CD4-positive, alpha-beta T cell (primary cell): ENCODE measurements at regions not wholly inside any gene's neighbourhood (a gene's known extent, or its start where the extent isn't known, plus 50 kb on each side); places are given as distances from the start of the nearest gene placed in this dataset.

ENCODE experiments used
- ATAC-seq: fragments of 200-7000 bp; cut with Tn5 transposase; one replicate; pipeline ENCODE4 v1.10.0; 2022; ENCODE audit warnings: mild to moderate bottlenecking; ENCODE audit not compliant: poor library complexity
- CTCF ChIA-PET: fragments of 350-600 bp; sonication (Branson Sonifier 250); formaldehyde crosslinking; loops from one replicate; lab custom pipeline; 2021; ENCODE audit warnings: antibody characterized with exemption, inconsistent platforms; lab: Charles Lee
- POLR2A ChIA-PET: fragments of 350-600 bp; sonication (Branson Sonifier 250); formaldehyde crosslinking; loops from one replicate; lab custom pipeline; 2021; ENCODE audit warnings: antibody characterized with exemption, inconsistent platforms; lab: Charles Lee
- DNase-seq, 14 experiments: peaks; one replicate each; pipeline ENCODE4 v3.0.0-alpha.2; 2013 to 2020; ENCODE audit warnings: mixed read lengths in 2 of 14
- H3K27ac ChIP-seq, 2 donors: one replicate each; pipeline versions ENCODE4 v1.5.1 to v1.7.0; 2013; ENCODE audit warnings: low read length in 2 of 2, low read depth in 1 of 2, mild to moderate bottlenecking in 1 of 2
- H3K27me3 ChIP-seq, 2 experiments: 1 replicate in 1 of 2; 2 replicates in 1 of 2; pipeline versions ENCODE4 v1.6.1 to v1.7.0; 2013; ENCODE audit warnings: low read length in 2 of 2, control low read depth in 1 of 2, mild to moderate bottlenecking in 1 of 2, moderate library complexity in 1 of 2; ENCODE audit not compliant: insufficient read depth in 2 of 2, control insufficient read depth in 1 of 2
- H3K36me3 ChIP-seq: one replicate; pipeline ENCODE4 v1.6.1; 2013; ENCODE audit warnings: low read length, control low read depth; ENCODE audit not compliant: insufficient read depth
- H3K4me1 ChIP-seq: one replicate; pipeline ENCODE4 v1.6.1; 2013; ENCODE audit warnings: low read length, control low read depth; ENCODE audit not compliant: insufficient read depth
- H3K4me3 ChIP-seq: one replicate; pipeline ENCODE4 v1.5.1; 2013; ENCODE audit warnings: mild to moderate bottlenecking, low read length, moderate library complexity
- H3K9me3 ChIP-seq, 2 experiments: 1 replicate in 1 of 2; 2 replicates in 1 of 2; pipeline versions ENCODE4 v1.6.1 to v1.7.0; 2013; ENCODE audit warnings: low read length in 2 of 2, mild to moderate bottlenecking in 2 of 2, control low read depth in 1 of 2, moderate library complexity in 1 of 2; ENCODE audit not compliant: control insufficient read depth in 1 of 2, insufficient read depth in 1 of 2
- H3K27ac Mint-ChIP-seq: one replicate; pipeline ENCODE4 v1.8.0; 2020; ENCODE audit warnings: mixed read lengths
- H3K27me3 Mint-ChIP-seq: one replicate; pipeline ENCODE4 v1.8.0; 2021; ENCODE audit warnings: mixed read lengths
- H3K36me3 Mint-ChIP-seq: one replicate; pipeline ENCODE4 v1.8.0; 2021; ENCODE audit warnings: low read depth, mixed read lengths
- H3K4me1 Mint-ChIP-seq: one replicate; pipeline ENCODE4 v1.8.0; 2021; ENCODE audit warnings: low read depth, mixed read lengths
- H3K4me3 Mint-ChIP-seq: one replicate; pipeline ENCODE4 v1.8.0; 2020; ENCODE audit warnings: mild to moderate bottlenecking, mixed read lengths
- H3K9me3 Mint-ChIP-seq: one replicate; pipeline ENCODE4 v1.8.0; 2020; ENCODE audit warnings: mixed read lengths
- intact Hi-C, 2 experiments: fragments of 100-400 bp; cut with DNase I in 1 of 2; cut with micrococcal nuclease in 1 of 2; formaldehyde crosslinking; loops; one replicate each; pipeline versions ENCODE4 v1.15.1 to v1.9.0; 2023 to 2025; cut with DNase I, micrococcal nuclease
- TF ChIP-seq, protein P1 (sequence below): fragments of 200-600 bp; IDR thresholded peaks from one replicate; pipeline ENCODE4 v1.8.0; 2022; ENCODE audit warnings: antibody characterized with exemption, mild to moderate bottlenecking

DNA sequence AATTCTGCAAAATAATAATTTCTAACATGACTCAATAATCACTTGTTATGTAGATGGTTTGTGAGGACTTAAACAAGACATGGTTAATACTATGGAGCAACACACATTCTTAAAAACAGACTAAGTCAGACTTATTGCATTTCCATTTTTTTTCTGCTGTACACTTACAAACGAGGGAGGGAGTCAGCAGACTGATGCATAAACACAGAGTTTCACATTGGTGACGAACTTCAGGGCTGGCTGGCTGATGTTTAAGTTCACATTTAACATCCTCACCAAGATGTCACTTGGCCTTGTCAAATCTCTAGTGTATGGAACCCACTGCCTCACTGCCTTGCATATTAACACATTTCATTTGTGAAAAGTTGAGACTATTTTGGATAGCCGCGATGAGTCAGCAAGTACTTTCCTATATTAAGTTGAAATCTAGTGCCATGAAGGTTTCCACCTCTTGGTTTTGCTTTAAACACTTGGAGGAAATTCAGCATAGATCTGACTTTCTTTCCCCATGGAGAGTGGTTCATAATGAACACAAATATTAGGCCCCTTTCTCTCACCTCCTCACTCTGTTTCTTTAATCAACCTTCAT, 337.5 kb upstream of the RUNX1 start:
- DNase-seq: no peak
- ChIA-PET POLR2A (no interaction called here), CTCF (no interaction called here)
- Histone ChIP-seq H3K27ac (no peak overlapping the region), H3K27me3 (no peaks in the 10 kb centered on the region), H3K4me1 (no peaks in the 10 kb centered on the region), H3K36me3 (no peaks in the 10 kb centered on the region), H3K9me3 (no peaks in the 10 kb centered on the region), H3K4me3 (no peak overlapping the region)
- intact Hi-C loops: no loop called here
- H3K27me3 Mint-ChIP-seq: no peaks in the 10 kb centered on the region
- no peaks in the 10 kb centered on the region for H3K36me3 Mint-ChIP-seq
- TF ChIP-seq, protein P1, sequence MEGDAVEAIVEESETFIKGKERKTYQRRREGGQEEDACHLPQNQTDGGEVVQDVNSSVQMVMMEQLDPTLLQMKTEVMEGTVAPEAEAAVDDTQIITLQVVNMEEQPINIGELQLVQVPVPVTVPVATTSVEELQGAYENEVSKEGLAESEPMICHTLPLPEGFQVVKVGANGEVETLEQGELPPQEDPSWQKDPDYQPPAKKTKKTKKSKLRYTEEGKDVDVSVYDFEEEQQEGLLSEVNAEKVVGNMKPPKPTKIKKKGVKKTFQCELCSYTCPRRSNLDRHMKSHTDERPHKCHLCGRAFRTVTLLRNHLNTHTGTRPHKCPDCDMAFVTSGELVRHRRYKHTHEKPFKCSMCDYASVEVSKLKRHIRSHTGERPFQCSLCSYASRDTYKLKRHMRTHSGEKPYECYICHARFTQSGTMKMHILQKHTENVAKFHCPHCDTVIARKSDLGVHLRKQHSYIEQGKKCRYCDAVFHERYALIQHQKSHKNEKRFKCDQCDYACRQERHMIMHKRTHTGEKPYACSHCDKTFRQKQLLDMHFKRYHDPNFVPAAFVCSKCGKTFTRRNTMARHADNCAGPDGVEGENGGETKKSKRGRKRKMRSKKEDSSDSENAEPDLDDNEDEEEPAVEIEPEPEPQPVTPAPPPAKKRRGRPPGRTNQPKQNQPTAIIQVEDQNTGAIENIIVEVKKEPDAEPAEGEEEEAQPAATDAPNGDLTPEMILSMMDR: no peak
- no peaks in the 10 kb centered on the region for H3K9me3 Mint-ChIP-seq
- H3K27ac Mint-ChIP-seq: no peak overlapping the region
- no peak overlapping the region for H3K4me3 Mint-ChIP-seq
- no peaks in the 10 kb centered on the region for H3K4me1 Mint-ChIP-seq
- no peak for ATAC-seq

DNA sequence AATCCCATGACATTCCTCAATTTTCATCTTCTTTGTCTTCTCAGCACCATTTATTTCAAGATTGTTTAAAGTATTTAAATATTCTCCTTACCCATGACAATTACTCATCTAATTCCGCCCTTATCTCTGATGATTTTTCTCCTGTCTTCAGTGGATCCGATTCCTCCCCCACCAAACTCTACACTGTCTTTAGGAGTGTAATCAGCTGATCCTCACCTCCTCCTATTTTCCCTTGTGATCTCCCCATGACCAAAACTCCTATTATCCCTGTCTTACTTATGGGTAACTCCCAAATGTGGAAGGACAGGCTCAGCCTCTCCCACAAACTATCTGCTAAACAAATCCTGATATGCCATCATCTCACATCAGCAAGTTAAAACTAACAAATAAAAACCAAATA, 335.3 kb upstream of the RUNX1 start:
- ATAC-seq: no peak
- Mint-ChIP-seq H3K9me3 (no peaks in the 10 kb centered on the region), H3K36me3 (no peaks in the 10 kb centered on the region), H3K4me3 (no peak overlapping the region), H3K27ac (no peak overlapping the region), H3K4me1 (no peaks in the 10 kb centered on the region), H3K27me3 (no peaks in the 10 kb centered on the region)
- Histone ChIP-seq H3K4me1 (no peaks in the 10 kb centered on the region), H3K4me3 (no peak overlapping the region), H3K36me3 (no peaks in the 10 kb centered on the region), H3K27ac (no peak overlapping the region), H3K27me3 (no peaks in the 10 kb centered on the region), H3K9me3 (no peaks in the 10 kb centered on the region)
- ChIA-PET CTCF (no interaction called here), POLR2A (no interaction called here)
- TF ChIP-seq, protein P1: no peak
- DNase-seq: no peak
- intact Hi-C loops: no loop called here

DNA sequence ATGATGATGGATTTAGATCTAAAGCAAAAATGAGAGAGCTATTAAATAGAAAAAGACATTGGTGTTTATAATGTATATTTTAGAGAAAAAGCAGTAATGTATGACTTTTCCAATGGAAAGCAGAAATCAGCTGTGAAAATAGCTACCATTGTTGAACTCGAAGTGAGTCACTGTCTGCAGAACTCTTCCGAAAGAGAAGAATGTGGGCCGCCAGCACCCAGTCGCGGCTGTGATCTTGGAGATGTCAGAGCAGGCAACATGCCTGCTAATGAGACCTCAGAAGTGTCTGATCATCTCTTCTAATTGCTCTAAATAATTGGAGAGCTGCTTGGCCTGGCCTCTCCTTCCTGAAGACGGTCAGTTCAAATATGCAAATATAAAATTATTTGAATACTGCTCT, 333.6 kb upstream of the RUNX1 start:
- no peak for DNase-seq
- Mint-ChIP-seq H3K4me1 (no peaks in the 10 kb centered on the region), H3K36me3 (no peaks in the 10 kb centered on the region), H3K27me3 (no peaks in the 10 kb centered on the region), H3K9me3 (no peaks in the 10 kb centered on the region), H3K4me3 (no peak overlapping the region), H3K27ac (no peak overlapping the region)
- Histone ChIP-seq H3K4me3 (no peak overlapping the region), H3K4me1 (no peaks in the 10 kb centered on the region), H3K9me3 (no peaks in the 10 kb centered on the region), H3K27ac (no peak overlapping the region), H3K27me3 (no peaks in the 10 kb centered on the region), H3K36me3 (no peaks in the 10 kb centered on the region)
- ChIA-PET POLR2A (no interaction called here), CTCF (no interaction called here)
- intact Hi-C loops: no loop called here
- no peak for ATAC-seq
- TF ChIP-seq, protein P1: no peak
